CD4-positive, alpha-beta memory T cell (primary cell): ENCODE measurements at regions not wholly inside any gene's neighbourhood (a gene's known extent, or its start where the extent isn't known, plus 50 kb on each side); places are given as distances from the start of the nearest gene placed in this dataset.

ENCODE experiments used
- CTCF ChIA-PET: fragments of 350-600 bp; sonication (Branson Sonifier 250); formaldehyde crosslinking; loops from one replicate; lab custom pipeline; 2021; ENCODE audit warnings: inconsistent platforms; ENCODE audit not compliant: partially characterized antibody; lab: Charles Lee
- POLR2A ChIA-PET: fragments of 350-600 bp; sonication (Branson Sonifier 250); formaldehyde crosslinking; loops from one replicate; lab custom pipeline; 2021; ENCODE audit not compliant: partially characterized antibody; lab: Charles Lee
- DNase-seq, 5 donors: peaks; one replicate each; pipeline versions ENCODE4 v3.0.0 to v3.0.0-alpha.2; 2020 to 2022; ENCODE audit warnings: mixed read lengths in 1 of 5
- H3K27ac ChIP-seq: one replicate; pipeline ENCODE4 v1.7.0; 2013; ENCODE audit warnings: low read depth, low read length
- H3K27me3 ChIP-seq: 2 replicates; pipeline ENCODE4 v1.7.0; 2013; ENCODE audit warnings: mild to moderate bottlenecking, low read length, moderate library complexity; ENCODE audit not compliant: insufficient read depth
- H3K36me3 ChIP-seq: 2 replicates; pipeline ENCODE4 v1.7.0; 2013; ENCODE audit warnings: mild to moderate bottlenecking, low read length, moderate library complexity; ENCODE audit not compliant: insufficient read depth
- H3K4me1 ChIP-seq: 2 replicates; pipeline ENCODE4 v1.7.0; 2013; ENCODE audit warnings: mild to moderate bottlenecking, low read length, moderate library complexity; ENCODE audit not compliant: insufficient read depth
- H3K4me3 ChIP-seq, 2 donors: one replicate each; pipeline ENCODE4 v1.7.0; 2013; ENCODE audit warnings: low read length in 2 of 2, mild to moderate bottlenecking in 1 of 2
- H3K9me3 ChIP-seq, 2 donors: one replicate each; pipeline ENCODE4 v1.7.0; 2013; ENCODE audit warnings: low read length in 2 of 2, control low read depth in 1 of 2; ENCODE audit not compliant: control insufficient read depth in 1 of 2
- H3K27ac Mint-ChIP-seq, 7 donors: one replicate each; pipeline ENCODE4 v1.8.0; 2020 to 2021; ENCODE audit warnings: mixed read lengths in 7 of 7, mild to moderate bottlenecking in 6 of 7, inconsistent platforms in 3 of 7, moderate library complexity in 3 of 7
- H3K27me3 Mint-ChIP-seq, 2 donors: one replicate each; pipeline ENCODE4 v1.8.0; 2020 to 2021; ENCODE audit warnings: mixed read lengths in 2 of 2
- H3K36me3 Mint-ChIP-seq, 2 donors: one replicate each; pipeline ENCODE4 v1.8.0; 2020 to 2021; ENCODE audit warnings: mixed read lengths in 2 of 2, inconsistent platforms in 1 of 2, mild to moderate bottlenecking in 1 of 2
- H3K4me1 Mint-ChIP-seq, 4 donors: one replicate each; pipeline ENCODE4 v1.8.0; 2020 to 2021; ENCODE audit warnings: mixed read lengths in 4 of 4, mild to moderate bottlenecking in 1 of 4
- H3K4me3 Mint-ChIP-seq, 8 donors: one replicate each; pipeline ENCODE4 v1.8.0; 2020 to 2021; ENCODE audit warnings: mixed read lengths in 8 of 8, mild to moderate bottlenecking in 7 of 8, moderate library complexity in 6 of 8, inconsistent platforms in 3 of 8
- H3K9me3 Mint-ChIP-seq, 8 donors: one replicate each; pipeline ENCODE4 v1.8.0; 2020 to 2021; ENCODE audit warnings: mixed read lengths in 8 of 8, mild to moderate bottlenecking in 5 of 8, inconsistent platforms in 3 of 8, moderate library complexity in 1 of 8
- intact Hi-C: fragments of 100-400 bp; cut with micrococcal nuclease; formaldehyde crosslinking; loops from one replicate; pipeline ENCODE4 v1.15.1; 2023

DNA sequence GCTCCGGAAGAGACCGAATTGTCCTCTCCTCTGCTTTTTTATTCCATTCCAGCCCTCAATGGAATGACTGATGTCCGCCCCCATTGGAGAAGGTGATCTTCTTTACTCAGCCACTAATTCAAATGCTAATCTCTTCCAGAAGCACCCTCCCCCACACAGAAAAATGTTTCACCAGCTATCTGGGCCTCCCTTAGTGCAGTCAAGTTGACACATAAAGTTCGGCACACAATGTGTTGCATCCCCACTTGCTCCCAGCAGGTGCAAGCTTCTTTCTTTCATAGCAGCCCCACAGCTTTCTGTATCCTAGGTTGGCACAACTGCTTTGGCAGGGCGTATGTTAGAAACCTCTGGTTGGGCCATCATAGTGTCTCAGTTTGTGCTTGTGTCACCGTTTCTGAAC lies 73.3 kb upstream of the TLR3 start:
- H3K9me3 ChIP-seq: no peaks in the 10 kb centered on the region
- ChIA-PET POLR2A (no interaction called here), CTCF (no interaction called here)
- no peak overlapping the region for H3K27ac ChIP-seq
- Mint-ChIP-seq H3K27me3 (no peaks in the 10 kb centered on the region), H3K4me3 (peak overlapping the region in 1 of 8 donors; percentile 12), H3K36me3 (no peaks in the 10 kb centered on the region), H3K9me3 (no peaks in the 10 kb centered on the region), H3K4me1 (no peaks in the 10 kb centered on the region), H3K27ac (no peak overlapping the region)
- intact Hi-C loops: no loop called here
- H3K4me1 ChIP-seq: no peaks in the 10 kb centered on the region
- no peak for DNase-seq
- no peaks in the 10 kb centered on the region for H3K27me3 ChIP-seq
- no peaks in the 10 kb centered on the region for H3K36me3 ChIP-seq
- H3K4me3 ChIP-seq: no peak overlapping the region

- H3K9me3 Mint-ChIP-seq: no peaks in the 10 kb centered on the region
- Histone ChIP-seq H3K27me3 (no peaks in the 10 kb centered on the region), H3K27ac (no peak overlapping the region), H3K4me1 (no peaks in the 10 kb centered on the region), H3K36me3 (no peaks in the 10 kb centered on the region), H3K9me3 (no peaks in the 10 kb centered on the region), H3K4me3 (no peak overlapping the region)
- intact Hi-C loops: no loop called here
- CTCF ChIA-PET: no interaction called here
- H3K4me1 Mint-ChIP-seq: no peaks in the 10 kb centered on the region
- H3K27ac Mint-ChIP-seq: no peak overlapping the region
- no peaks in the 10 kb centered on the region for H3K36me3 Mint-ChIP-seq
- no peaks in the 10 kb centered on the region for H3K27me3 Mint-ChIP-seq
- no peak for DNase-seq
- POLR2A ChIA-PET: no interaction called here
- no peak overlapping the region for H3K4me3 Mint-ChIP-seq
Measured at GRCh38 chr4:185997296-185997695, 71.7 kb upstream of the TLR3 start.

GRCh38 chr4:185998791-185999190 lies 70.2 kb upstream of the TLR3 start:
- no peak overlapping the region for H3K4me3 ChIP-seq
- no peaks in the 10 kb centered on the region for H3K9me3 ChIP-seq
- intact Hi-C loops: no loop called here
- POLR2A ChIA-PET: no interaction called here
- H3K27ac ChIP-seq: no peak overlapping the region
- Mint-ChIP-seq H3K27ac (no peak overlapping the region), H3K36me3 (no peaks in the 10 kb centered on the region), H3K9me3 (no peaks in the 10 kb centered on the region), H3K4me1 (no peaks in the 10 kb centered on the region), H3K4me3 (no peak overlapping the region), H3K27me3 (no peaks in the 10 kb centered on the region)
- CTCF ChIA-PET: interaction anchor here (1.0 kb wide), 1 partner anchor 39 kb away, joined by 3 read pairs; no protein-coding TSS in a partner anchor
- no peak for DNase-seq
- no peaks in the 10 kb centered on the region for H3K27me3 ChIP-seq
- H3K36me3 ChIP-seq: no peaks in the 10 kb centered on the region
- no peaks in the 10 kb centered on the region for H3K4me1 ChIP-seq

DNA sequence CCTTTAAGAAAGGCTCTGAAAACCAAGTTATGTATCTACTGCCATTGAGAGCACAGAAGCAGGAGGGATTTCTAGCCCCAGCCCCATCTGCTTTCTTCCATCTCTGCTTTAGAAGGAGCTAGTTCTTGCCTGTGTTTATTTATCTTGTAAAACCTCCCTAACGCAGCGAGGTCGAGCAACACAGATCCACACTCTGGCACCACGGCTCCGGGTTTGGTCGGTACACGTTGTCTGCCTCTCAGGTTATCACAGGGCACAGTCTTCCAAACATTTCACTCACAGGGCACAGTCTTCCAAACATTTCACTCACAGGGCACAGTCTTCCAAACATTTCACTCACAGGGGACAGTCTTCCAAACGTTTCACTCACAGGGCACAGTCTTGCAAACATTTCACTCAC lies 69.7 kb upstream of the TLR3 start:
- no peak overlapping the region for H3K4me3 Mint-ChIP-seq
- no peaks in the 10 kb centered on the region for H3K9me3 ChIP-seq
- H3K27ac Mint-ChIP-seq: no peak overlapping the region
- no peaks in the 10 kb centered on the region for H3K27me3 ChIP-seq
- DNase-seq: no peak
- CTCF ChIA-PET: interaction anchor here (1.0 kb wide), 1 partner anchor 38 kb away, joined by 3 read pairs; no protein-coding TSS in a partner anchor
- no peaks in the 10 kb centered on the region for H3K4me1 Mint-ChIP-seq
- intact Hi-C loops: no loop called here
- H3K27ac ChIP-seq: no peak overlapping the region
- no peaks in the 10 kb centered on the region for H3K9me3 Mint-ChIP-seq
- H3K4me1 ChIP-seq: no peaks in the 10 kb centered on the region
- POLR2A ChIA-PET: no interaction called here
- H3K36me3 ChIP-seq: no peaks in the 10 kb centered on the region
- H3K27me3 Mint-ChIP-seq: no peaks in the 10 kb centered on the region
- no peaks in the 10 kb centered on the region for H3K36me3 Mint-ChIP-seq
- no peak overlapping the region for H3K4me3 ChIP-seq

GRCh38 chr4:186002853-186003252 lies 66.1 kb upstream of the TLR3 start:
- Histone ChIP-seq H3K27me3 (no peaks in the 10 kb centered on the region), H3K36me3 (no peaks in the 10 kb centered on the region), H3K9me3 (no peaks in the 10 kb centered on the region), H3K4me1 (no peaks in the 10 kb centered on the region), H3K4me3 (no peak overlapping the region), H3K27ac (no peak overlapping the region)
- Mint-ChIP-seq H3K9me3 (no peaks in the 10 kb centered on the region), H3K4me3 (no peak overlapping the region), H3K4me1 (no peaks in the 10 kb centered on the region), H3K36me3 (no peaks in the 10 kb centered on the region), H3K27ac (no peak overlapping the region), H3K27me3 (no peaks in the 10 kb centered on the region)
- DNase-seq: no peak
- ChIA-PET CTCF (no interaction called here), POLR2A (no interaction called here)
- intact Hi-C loops: no loop called here

DNA sequence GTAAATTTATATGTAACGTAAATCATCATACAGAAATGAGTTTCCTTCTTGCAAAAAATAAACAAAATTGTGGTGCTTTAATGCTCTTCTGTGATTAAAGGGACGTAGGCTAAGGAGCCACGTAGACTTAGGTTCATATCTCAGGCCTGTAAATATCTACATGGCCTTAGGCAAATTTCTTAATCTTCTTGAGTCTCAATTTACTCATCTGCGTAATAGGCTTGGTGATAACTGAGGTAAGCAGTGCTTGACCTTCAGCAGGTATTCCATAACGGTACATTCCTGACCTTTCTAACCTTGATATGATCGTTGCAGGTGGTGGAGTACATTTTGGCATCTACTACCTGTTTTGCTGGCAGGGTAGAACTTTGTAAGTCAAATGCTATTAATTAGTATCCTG lies 65.2 kb upstream of the TLR3 start:
- Mint-ChIP-seq H3K27ac (no peak overlapping the region), H3K36me3 (no peaks in the 10 kb centered on the region)

GRCh38 chr4:186008057-186008456 lies 60.9 kb upstream of the TLR3 start:
- Mint-ChIP-seq H3K27me3 (peaks cover 2 to 4% of the 10 kb centered on the region in 2 donors), H3K4me1 (no peaks in the 10 kb centered on the region), H3K36me3 (no peaks in the 10 kb centered on the region), H3K9me3 (no peaks in the 10 kb centered on the region), H3K4me3 (no peak overlapping the region), H3K27ac (no peak overlapping the region)
- intact Hi-C loops: no loop called here
- Histone ChIP-seq H3K9me3 (no peaks in the 10 kb centered on the region), H3K4me3 (no peak overlapping the region), H3K4me1 (no peaks in the 10 kb centered on the region), H3K36me3 (no peaks in the 10 kb centered on the region), H3K27me3 (no peaks in the 10 kb centered on the region), H3K27ac (no peak overlapping the region)
- ChIA-PET CTCF (no interaction called here), POLR2A (no interaction called here)
- no peak for DNase-seq

More for the DNA sequence above, 65.2 kb upstream of the TLR3 start:
- no peak overlapping the region for H3K27ac ChIP-seq
- H3K27me3 ChIP-seq: no peaks in the 10 kb centered on the region
- Mint-ChIP-seq H3K4me1 (no peaks in the 10 kb centered on the region), H3K9me3 (no peaks in the 10 kb centered on the region), H3K27me3 (no peaks in the 10 kb centered on the region), H3K4me3 (no peak overlapping the region)
- H3K9me3 ChIP-seq: no peaks in the 10 kb centered on the region
- ChIA-PET CTCF (no interaction called here), POLR2A (no interaction called here)
- intact Hi-C loops: no loop called here
- no peak for DNase-seq
- H3K36me3 ChIP-seq: no peaks in the 10 kb centered on the region
- no peak overlapping the region for H3K4me3 ChIP-seq
- no peaks in the 10 kb centered on the region for H3K4me1 ChIP-seq

GRCh38 chr4:186009976-186010375 lies 59.0 kb upstream of the TLR3 start:
- no peaks in the 10 kb centered on the region for H3K27me3 ChIP-seq
- Mint-ChIP-seq H3K9me3 (no peaks in the 10 kb centered on the region), H3K27me3 (peaks cover 2 to 7% of the 10 kb centered on the region in 2 donors), H3K4me1 (no peaks in the 10 kb centered on the region), H3K27ac (no peak overlapping the region), H3K4me3 (no peak overlapping the region), H3K36me3 (no peaks in the 10 kb centered on the region)
- ChIA-PET POLR2A (no interaction called here), CTCF (no interaction called here)
- H3K27ac ChIP-seq: no peak overlapping the region
- no peaks in the 10 kb centered on the region for H3K36me3 ChIP-seq
- no peak overlapping the region for H3K4me3 ChIP-seq
- DNase-seq: no peak
- H3K4me1 ChIP-seq: no peaks in the 10 kb centered on the region
- intact Hi-C loops: no loop called here
- H3K9me3 ChIP-seq: no peaks in the 10 kb centered on the region
